ENCODE measurements at regions not wholly inside any gene's neighbourhood (a gene's known extent, or its start where the extent isn't known, plus 50 kb on each side); places are given as distances from the start of the nearest gene placed in this dataset.

GRCh38 chr16:82260212-82260795 lies 90.3 kb upstream of the MPHOSPH6 start:
- intact Hi-C loops (cut with DNase I) = loop anchor here (5.0 to 10.0 kb wide), 3 partner anchors 197 to 1187 kb away; no protein-coding TSS in a partner anchor
- H3K9me3 ChIP-seq (ENCODE audit: control insufficient read depth, low read length) = no peaks in the 10 kb centered on the region
- H3K4me1 ChIP-seq (ENCODE audit: control insufficient read depth in 1 of 2, insufficient read depth in 2 of 2, low read length in 2 of 2) = peaks cover 3 to 4% of the 10 kb centered on the region in 2 donors
- no peak overlapping the region for H3K4me3 ChIP-seq (ENCODE audit: low read length in 2 of 2)
- no peaks in the 10 kb centered on the region for H3K36me3 ChIP-seq (ENCODE audit: control insufficient read depth in 1 of 2, insufficient read depth in 2 of 2, low read length in 1 of 2)
- ATAC-seq (ENCODE audit: low FRiP score) (no peak), DNase-seq (no peak)
- WGBS, 2 donors = 95 to 96% methylated on average over 6 of the region's 6 CpGs
- H3K27ac ChIP-seq (ENCODE audit: low read depth in 1 of 2, low read length in 2 of 2) = no peak overlapping the region
- H3K27me3 ChIP-seq (ENCODE audit: control insufficient read depth in 1 of 2, insufficient read depth in 2 of 2, low read length in 1 of 2) = no peaks in the 10 kb centered on the region

GRCh38 chr16:82259731-82260130 lies 89.7 kb upstream of the MPHOSPH6 start:
- H3K9me3 ChIP-seq (ENCODE audit: control insufficient read depth, low read length) = no peaks in the 10 kb centered on the region
- ATAC-seq (ENCODE audit: low FRiP score) = no peak
- DNase-seq = no peak
- H3K36me3 ChIP-seq (ENCODE audit: control insufficient read depth in 1 of 2, insufficient read depth in 2 of 2, low read length in 1 of 2) = no peaks in the 10 kb centered on the region
- H3K4me3 ChIP-seq (ENCODE audit: low read length in 2 of 2) = no peak overlapping the region
- H3K4me1 ChIP-seq (ENCODE audit: control insufficient read depth in 1 of 2, insufficient read depth in 2 of 2, low read length in 2 of 2) = peaks cover under 1 to 4% of the 10 kb centered on the region in 2 donors
- WGBS, 2 donors = 95 to 100% methylated on average over 1 of the region's 1 CpG
- H3K27me3 ChIP-seq (ENCODE audit: control insufficient read depth in 1 of 2, insufficient read depth in 2 of 2, low read length in 1 of 2) = no peaks in the 10 kb centered on the region
- H3K27ac ChIP-seq (ENCODE audit: low read depth in 1 of 2, low read length in 2 of 2) = no peak overlapping the region
- intact Hi-C loops (cut with DNase I) = loop anchor here (5.0 to 10.0 kb wide), 3 partner anchors 198 to 1188 kb away; no protein-coding TSS in a partner anchor

- no peak for ATAC-seq (ENCODE audit: low FRiP score)
- DNase-seq = no peak
- H3K9me3 ChIP-seq (ENCODE audit: control insufficient read depth, low read length) = no peaks in the 10 kb centered on the region
- WGBS, 2 donors = 89 to 91% methylated on average over 7 of the region's 7 CpGs
- no peaks in the 10 kb centered on the region for H3K4me1 ChIP-seq (ENCODE audit: control insufficient read depth in 1 of 2, insufficient read depth in 2 of 2, low read length in 2 of 2)
- intact Hi-C loops (cut with DNase I) = no loop called here
- H3K36me3 ChIP-seq (ENCODE audit: control insufficient read depth in 1 of 2, insufficient read depth in 2 of 2, low read length in 1 of 2) = no peaks in the 10 kb centered on the region
- no peak overlapping the region for H3K27ac ChIP-seq (ENCODE audit: low read depth in 1 of 2, low read length in 2 of 2)
- H3K4me3 ChIP-seq (ENCODE audit: low read length in 2 of 2) = no peak overlapping the region
- no peaks in the 10 kb centered on the region for H3K27me3 ChIP-seq (ENCODE audit: control insufficient read depth in 1 of 2, insufficient read depth in 2 of 2, low read length in 1 of 2)
Measured at GRCh38 chr16:82257990-82258389, 88.0 kb upstream of the MPHOSPH6 start.

- Histone ChIP-seq H3K27me3 (ENCODE audit: control insufficient read depth in 1 of 2, insufficient read depth in 2 of 2, low read length in 1 of 2) (no peaks in the 10 kb centered on the region), H3K27ac (ENCODE audit: low read depth in 1 of 2, low read length in 2 of 2) (no peak overlapping the region), H3K4me1 (ENCODE audit: control insufficient read depth in 1 of 2, insufficient read depth in 2 of 2, low read length in 2 of 2) (no peaks in the 10 kb centered on the region), H3K4me3 (ENCODE audit: low read length in 2 of 2) (no peak overlapping the region), H3K9me3 (ENCODE audit: control insufficient read depth, low read length) (no peaks in the 10 kb centered on the region), H3K36me3 (ENCODE audit: control insufficient read depth in 1 of 2, insufficient read depth in 2 of 2, low read length in 1 of 2) (no peaks in the 10 kb centered on the region)
- WGBS, 2 donors = 89 to 92% methylated on average over 2 of the region's 2 CpGs
- ATAC-seq (ENCODE audit: low FRiP score) (no peak), DNase-seq (no peak)
- intact Hi-C loops (cut with DNase I) = no loop called here
Measured at GRCh38 chr16:82252582-82252981, 82.6 kb upstream of the MPHOSPH6 start.

GRCh38 chr16:82248677-82249076 lies 78.7 kb upstream of the MPHOSPH6 start:
- no peak overlapping the region for H3K27ac ChIP-seq (ENCODE audit: low read depth in 1 of 2, low read length in 2 of 2)
- ATAC-seq (ENCODE audit: low FRiP score) (no peak), DNase-seq (no peak)
- no peaks in the 10 kb centered on the region for H3K4me1 ChIP-seq (ENCODE audit: control insufficient read depth in 1 of 2, insufficient read depth in 2 of 2, low read length in 2 of 2)
- H3K9me3 ChIP-seq (ENCODE audit: control insufficient read depth, low read length) = no peaks in the 10 kb centered on the region
- no peaks in the 10 kb centered on the region for H3K27me3 ChIP-seq (ENCODE audit: control insufficient read depth in 1 of 2, insufficient read depth in 2 of 2, low read length in 1 of 2)
- no peaks in the 10 kb centered on the region for H3K36me3 ChIP-seq (ENCODE audit: control insufficient read depth in 1 of 2, insufficient read depth in 2 of 2, low read length in 1 of 2)
- H3K4me3 ChIP-seq (ENCODE audit: low read length in 2 of 2) = no peak overlapping the region
- intact Hi-C loops (cut with DNase I) = no loop called here
- 8 to 18% methylated on average over 1 of the region's 1 CpG for WGBS, 2 donors

- DNase-seq (no peak), ATAC-seq (ENCODE audit: low FRiP score) (no peak)
- Histone ChIP-seq H3K9me3 (ENCODE audit: control insufficient read depth, low read length) (no peaks in the 10 kb centered on the region), H3K27ac (ENCODE audit: low read depth in 1 of 2, low read length in 2 of 2) (no peak overlapping the region), H3K4me3 (ENCODE audit: low read length in 2 of 2) (no peak overlapping the region), H3K36me3 (ENCODE audit: control insufficient read depth in 1 of 2, insufficient read depth in 2 of 2, low read length in 1 of 2) (no peaks in the 10 kb centered on the region), H3K4me1 (ENCODE audit: control insufficient read depth in 1 of 2, insufficient read depth in 2 of 2, low read length in 2 of 2) (no peaks in the 10 kb centered on the region), H3K27me3 (ENCODE audit: control insufficient read depth in 1 of 2, insufficient read depth in 2 of 2, low read length in 1 of 2) (no peaks in the 10 kb centered on the region)
- 67 to 73% methylated on average over 5 of the region's 5 CpGs for WGBS, 2 donors
- intact Hi-C loops (cut with DNase I) = no loop called here
Measured at GRCh38 chr16:82248012-82248656, 78.1 kb upstream of the MPHOSPH6 start.

- intact Hi-C loops (cut with DNase I) = no loop called here
- no peak for ATAC-seq (ENCODE audit: low FRiP score)
Measured at GRCh38 chr16:82242201-82242600, 72.2 kb upstream of the MPHOSPH6 start.

GRCh38 chr16:82241469-82242052 lies 71.5 kb upstream of the MPHOSPH6 start:
- Histone ChIP-seq H3K4me3 (ENCODE audit: low read length in 2 of 2) (no peak overlapping the region), H3K36me3 (ENCODE audit: control insufficient read depth in 1 of 2, insufficient read depth in 2 of 2, low read length in 1 of 2) (no peaks in the 10 kb centered on the region), H3K4me1 (ENCODE audit: control insufficient read depth in 1 of 2, insufficient read depth in 2 of 2, low read length in 2 of 2) (no peaks in the 10 kb centered on the region), H3K9me3 (ENCODE audit: control insufficient read depth, low read length) (no peaks in the 10 kb centered on the region), H3K27me3 (ENCODE audit: control insufficient read depth in 1 of 2, insufficient read depth in 2 of 2, low read length in 1 of 2) (no peaks in the 10 kb centered on the region), H3K27ac (ENCODE audit: low read depth in 1 of 2, low read length in 2 of 2) (no peak overlapping the region)
- intact Hi-C loops (cut with DNase I) = no loop called here
- ATAC-seq (ENCODE audit: low FRiP score) (no peak), DNase-seq (no peak)
- 94% methylated on average over 5 of the region's 5 CpGs for WGBS, 2 donors

More at GRCh38 chr16:82242201-82242600, 72.2 kb upstream of the MPHOSPH6 start:
- WGBS, 2 donors = 54 to 56% methylated on average over 9 of the region's 9 CpGs
- H3K4me3 ChIP-seq (ENCODE audit: low read length in 2 of 2) = no peak overlapping the region
- no peaks in the 10 kb centered on the region for H3K4me1 ChIP-seq (ENCODE audit: control insufficient read depth in 1 of 2, insufficient read depth in 2 of 2, low read length in 2 of 2)
- no peak overlapping the region for H3K27ac ChIP-seq (ENCODE audit: low read depth in 1 of 2, low read length in 2 of 2)
- H3K9me3 ChIP-seq (ENCODE audit: control insufficient read depth, low read length) = no peaks in the 10 kb centered on the region
- no peak for DNase-seq
- H3K27me3 ChIP-seq (ENCODE audit: control insufficient read depth in 1 of 2, insufficient read depth in 2 of 2, low read length in 1 of 2) = no peaks in the 10 kb centered on the region
- H3K36me3 ChIP-seq (ENCODE audit: control insufficient read depth in 1 of 2, insufficient read depth in 2 of 2, low read length in 1 of 2) = no peaks in the 10 kb centered on the region

GRCh38 chr16:82240111-82240510 lies 70.1 kb upstream of the MPHOSPH6 start:
- intact Hi-C loops (cut with DNase I) = no loop called here
- Histone ChIP-seq H3K4me1 (ENCODE audit: control insufficient read depth in 1 of 2, insufficient read depth in 2 of 2, low read length in 2 of 2) (no peaks in the 10 kb centered on the region), H3K27ac (ENCODE audit: low read depth in 1 of 2, low read length in 2 of 2) (no peak overlapping the region), H3K4me3 (ENCODE audit: low read length in 2 of 2) (no peak overlapping the region), H3K27me3 (ENCODE audit: control insufficient read depth in 1 of 2, insufficient read depth in 2 of 2, low read length in 1 of 2) (peaks cover 0 to 1% of the 10 kb centered on the region in 2 donors), H3K36me3 (ENCODE audit: control insufficient read depth in 1 of 2, insufficient read depth in 2 of 2, low read length in 1 of 2) (no peaks in the 10 kb centered on the region), H3K9me3 (ENCODE audit: control insufficient read depth, low read length) (no peaks in the 10 kb centered on the region)
- 59 to 72% methylated on average over 2 of the region's 2 CpGs for WGBS, 2 donors
- DNase-seq = no peak
- no peak for ATAC-seq (ENCODE audit: low FRiP score)
